ENCODE measurements at regions not wholly inside any gene's neighbourhood (a gene's known extent, or its start where the extent isn't known, plus 50 kb on each side); places are given as distances from the start of the nearest gene placed in this dataset.

DNA sequence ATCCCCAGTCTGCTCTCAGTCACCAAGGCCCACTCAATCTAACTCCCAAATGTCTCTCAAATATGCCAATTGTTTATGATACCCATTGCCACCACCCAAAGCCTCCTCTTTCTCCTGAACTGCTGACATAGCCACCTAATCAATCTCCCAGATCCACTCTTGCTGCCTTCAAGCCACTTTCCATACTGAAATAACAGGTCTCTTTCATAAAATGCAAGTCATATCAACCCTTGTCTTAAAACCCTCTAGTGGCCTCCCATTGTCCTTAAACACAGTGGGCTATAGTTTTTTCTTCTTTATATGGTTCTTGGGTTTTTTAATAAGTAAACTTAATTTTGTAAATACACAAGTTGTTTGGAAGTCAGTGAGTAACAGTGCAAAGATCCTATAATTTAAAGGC lies 155.2 kb upstream of the ZC3H12C start:
- no peaks in the 10 kb centered on the region for H3K4me1 Mint-ChIP-seq
- no peak overlapping the region for H3K27ac Mint-ChIP-seq
- TF ChIP-seq CTCF (conservative IDR thresholded peaks at IDR 0.05) = no peak

GRCh38 chr11:109939166-109939810 lies 153.9 kb upstream of the ZC3H12C start:
- 3% methylated on average over 1 of the region's 1 CpG; no CpG with 5 or more reads in 1 of the 2 experiments for WGBS, 2 experiments (ENCODE audit: insufficient coverage in 1 of 2, insufficient read length in 1 of 2)

More for the DNA sequence above, 155.2 kb upstream of the ZC3H12C start:
- H3K36me3 ChIP-seq (ENCODE audit: control insufficient read depth, insufficient read depth, low read length) = no peaks in the 10 kb centered on the region
- no peak overlapping the region for H3K9ac ChIP-seq (ENCODE audit: extremely low read depth, low read length, poor library complexity, severe bottlenecking)
- no peak overlapping the region for H3K4me3 ChIP-seq (ENCODE audit: low read length)
- no peak overlapping the region for H3K27ac ChIP-seq (ENCODE audit: low read depth, low read length)
- H3K4me3 Mint-ChIP-seq = no peak overlapping the region
- no peaks in the 10 kb centered on the region for H3K36me3 Mint-ChIP-seq (ENCODE audit: low read depth)
- DNase-seq = no peak
- no peaks in the 10 kb centered on the region for H3K27me3 ChIP-seq (ENCODE audit: control insufficient read depth, insufficient read depth, low read length, poor library complexity, severe bottlenecking)
- H3K4me1 ChIP-seq (ENCODE audit: control insufficient read depth, insufficient read depth, low read length) = no peaks in the 10 kb centered on the region
- H3K9me3 Mint-ChIP-seq = no peaks in the 10 kb centered on the region
- no peaks in the 10 kb centered on the region for H3K27me3 Mint-ChIP-seq (ENCODE audit: insufficient read depth)
- no peaks in the 10 kb centered on the region for H3K9me3 ChIP-seq (ENCODE audit: control insufficient read depth, low read length)

DNA sequence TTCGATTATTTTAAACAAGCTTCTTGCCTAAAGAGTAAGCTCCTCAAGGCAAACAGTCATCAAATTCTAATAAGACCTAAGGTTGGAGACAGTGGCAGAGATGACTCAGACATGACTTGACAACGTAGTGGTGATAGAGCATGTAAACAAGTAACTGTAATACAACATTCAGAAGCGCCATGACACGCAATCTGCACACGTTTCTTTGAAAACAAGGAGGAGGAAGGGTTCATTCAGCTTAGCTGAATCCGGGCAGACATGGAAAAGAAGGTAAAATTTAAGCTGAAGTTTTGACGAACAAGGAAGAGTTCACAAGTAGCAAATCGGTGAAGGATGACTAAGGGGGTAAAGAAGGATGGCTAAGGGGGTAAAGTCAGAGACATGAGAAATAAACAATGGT lies 152.4 kb upstream of the ZC3H12C start:
- Histone ChIP-seq H3K4me1 (ENCODE audit: control insufficient read depth, insufficient read depth, low read length) (no peaks in the 10 kb centered on the region), H3K36me3 (ENCODE audit: control insufficient read depth, insufficient read depth, low read length) (no peaks in the 10 kb centered on the region), H3K27ac (ENCODE audit: low read depth, low read length) (no peak overlapping the region), H3K27me3 (ENCODE audit: control insufficient read depth, insufficient read depth, low read length, poor library complexity, severe bottlenecking) (no peaks in the 10 kb centered on the region), H3K9me3 (ENCODE audit: control insufficient read depth, low read length) (no peaks in the 10 kb centered on the region), H3K9ac (ENCODE audit: extremely low read depth, low read length, poor library complexity, severe bottlenecking) (no peak overlapping the region), H3K4me3 (ENCODE audit: low read length) (no peak overlapping the region)
- H3K27me3 Mint-ChIP-seq (ENCODE audit: insufficient read depth) = no peaks in the 10 kb centered on the region
- no peak overlapping the region for H3K27ac Mint-ChIP-seq
- H3K36me3 Mint-ChIP-seq (ENCODE audit: low read depth) = no peaks in the 10 kb centered on the region
- TF ChIP-seq CTCF (conservative IDR thresholded peaks at IDR 0.05) = no peak
- no peaks in the 10 kb centered on the region for H3K9me3 Mint-ChIP-seq
- H3K4me3 Mint-ChIP-seq = no peak overlapping the region
- whole genome bisulfite sequencing, 2 experiments (ENCODE audit: insufficient coverage in 1 of 2, insufficient read length in 1 of 2) = 93 to 94% methylated on average over 7 to 8 of the region's 8 CpGs
- no peak for DNase-seq
- H3K4me1 Mint-ChIP-seq = no peaks in the 10 kb centered on the region

More at GRCh38 chr11:109939166-109939810, 153.9 kb upstream of the ZC3H12C start:
- Mint-ChIP-seq H3K27ac (no peak overlapping the region), H3K4me1 (no peaks in the 10 kb centered on the region), H3K27me3 (ENCODE audit: insufficient read depth) (no peaks in the 10 kb centered on the region), H3K36me3 (ENCODE audit: low read depth) (no peaks in the 10 kb centered on the region), H3K9me3 (no peaks in the 10 kb centered on the region), H3K4me3 (no peak overlapping the region)
- DNase-seq = peak; percentile 53
- TF ChIP-seq CTCF (conservative IDR thresholded peaks at IDR 0.05) = peak; percentile 82
- Histone ChIP-seq H3K27ac (ENCODE audit: low read depth, low read length) (no peak overlapping the region), H3K9ac (ENCODE audit: extremely low read depth, low read length, poor library complexity, severe bottlenecking) (no peak overlapping the region), H3K27me3 (ENCODE audit: control insufficient read depth, insufficient read depth, low read length, poor library complexity, severe bottlenecking) (no peaks in the 10 kb centered on the region), H3K36me3 (ENCODE audit: control insufficient read depth, insufficient read depth, low read length) (no peaks in the 10 kb centered on the region), H3K4me1 (ENCODE audit: control insufficient read depth, insufficient read depth, low read length) (no peaks in the 10 kb centered on the region), H3K4me3 (ENCODE audit: low read length) (no peak overlapping the region), H3K9me3 (ENCODE audit: control insufficient read depth, low read length) (no peaks in the 10 kb centered on the region)
